AG04450 (cell line): ENCODE measurements at regions not wholly inside any gene's neighbourhood (a gene's known extent, or its start where the extent isn't known, plus 50 kb on each side); places are given as distances from the start of the nearest gene placed in this dataset.

Source experiments
- CTCF ChIA-PET: fragments of 300-600, 350-600 bp; formaldehyde crosslinking; extraction: SDS; loops from one replicate; lab custom pipeline; 2022; ENCODE audit warnings: antibody characterized with exemption, inconsistent platforms; lab: Charles Lee
- POLR2A ChIA-PET: fragments of 350-600 bp; formaldehyde crosslinking; extraction: SDS; loops from one replicate; lab custom pipeline; 2021; ENCODE audit warnings: antibody characterized with exemption, inconsistent platforms; lab: Yijun Ruan, JAX
- DNase-seq: peaks from one replicate; pipeline ENCODE4 v3.0.0-alpha.2; 2011; ENCODE audit warnings: low read depth, low spot score
- H3K27ac ChIP-seq: one replicate; pipeline ENCODE4 v1.5.1; 2012; ENCODE audit warnings: low read depth, low read length, control low read depth
- H3K27me3 ChIP-seq: one replicate; pipeline ENCODE4 v1.6.0; 2012; ENCODE audit warnings: low read length; ENCODE audit not compliant: control insufficient read depth, insufficient read depth
- H3K4me3 ChIP-seq: 2 replicates; pipeline ENCODE4 v1.5.1; 2011; ENCODE audit warnings: mild to moderate bottlenecking, low read depth, low read length, control low read depth
- H3K9me3 ChIP-seq: 2 replicates; pipeline ENCODE4 v1.5.1; 2012; ENCODE audit warnings: low read length; ENCODE audit not compliant: control insufficient read depth, insufficient read depth
- TF ChIP-seq, protein P1 (sequence below): IDR thresholded peaks from 2 replicates; pipeline ENCODE4 v1.5.1; 2011; ENCODE audit warnings: low read depth, low read length, control low read depth, inconsistent platforms

DNA sequence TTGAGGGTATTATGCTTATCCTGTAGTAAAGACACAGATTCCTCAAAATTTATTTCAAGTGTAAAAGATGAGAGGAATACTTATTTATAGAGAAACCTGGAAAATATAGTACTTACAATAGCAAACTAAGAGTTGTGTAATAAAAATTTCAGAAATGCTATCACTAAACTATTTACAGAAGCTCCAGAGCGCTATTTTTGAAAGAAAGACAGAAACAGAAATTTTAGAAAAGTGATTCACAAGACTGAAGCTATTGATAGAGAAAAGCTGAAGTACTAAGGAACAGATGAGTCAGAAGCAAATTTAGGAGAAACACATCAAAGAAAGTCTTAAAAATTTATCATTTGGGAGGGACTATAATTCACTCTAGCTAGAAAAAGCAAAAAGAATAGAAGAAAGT is 1174.2 kb downstream of the DIAPH3 start:
- H3K27ac ChIP-seq, result no peak overlapping the region
- ChIA-PET POLR2A (no interaction called here), CTCF (no interaction called here)
- TF ChIP-seq, protein P1, sequence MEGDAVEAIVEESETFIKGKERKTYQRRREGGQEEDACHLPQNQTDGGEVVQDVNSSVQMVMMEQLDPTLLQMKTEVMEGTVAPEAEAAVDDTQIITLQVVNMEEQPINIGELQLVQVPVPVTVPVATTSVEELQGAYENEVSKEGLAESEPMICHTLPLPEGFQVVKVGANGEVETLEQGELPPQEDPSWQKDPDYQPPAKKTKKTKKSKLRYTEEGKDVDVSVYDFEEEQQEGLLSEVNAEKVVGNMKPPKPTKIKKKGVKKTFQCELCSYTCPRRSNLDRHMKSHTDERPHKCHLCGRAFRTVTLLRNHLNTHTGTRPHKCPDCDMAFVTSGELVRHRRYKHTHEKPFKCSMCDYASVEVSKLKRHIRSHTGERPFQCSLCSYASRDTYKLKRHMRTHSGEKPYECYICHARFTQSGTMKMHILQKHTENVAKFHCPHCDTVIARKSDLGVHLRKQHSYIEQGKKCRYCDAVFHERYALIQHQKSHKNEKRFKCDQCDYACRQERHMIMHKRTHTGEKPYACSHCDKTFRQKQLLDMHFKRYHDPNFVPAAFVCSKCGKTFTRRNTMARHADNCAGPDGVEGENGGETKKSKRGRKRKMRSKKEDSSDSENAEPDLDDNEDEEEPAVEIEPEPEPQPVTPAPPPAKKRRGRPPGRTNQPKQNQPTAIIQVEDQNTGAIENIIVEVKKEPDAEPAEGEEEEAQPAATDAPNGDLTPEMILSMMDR, result no peak
- H3K27me3 ChIP-seq, result no peaks in the 10 kb centered on the region
- no peak for DNase-seq
- no peaks in the 10 kb centered on the region for H3K9me3 ChIP-seq
- H3K4me3 ChIP-seq, result no peak overlapping the region

DNA sequence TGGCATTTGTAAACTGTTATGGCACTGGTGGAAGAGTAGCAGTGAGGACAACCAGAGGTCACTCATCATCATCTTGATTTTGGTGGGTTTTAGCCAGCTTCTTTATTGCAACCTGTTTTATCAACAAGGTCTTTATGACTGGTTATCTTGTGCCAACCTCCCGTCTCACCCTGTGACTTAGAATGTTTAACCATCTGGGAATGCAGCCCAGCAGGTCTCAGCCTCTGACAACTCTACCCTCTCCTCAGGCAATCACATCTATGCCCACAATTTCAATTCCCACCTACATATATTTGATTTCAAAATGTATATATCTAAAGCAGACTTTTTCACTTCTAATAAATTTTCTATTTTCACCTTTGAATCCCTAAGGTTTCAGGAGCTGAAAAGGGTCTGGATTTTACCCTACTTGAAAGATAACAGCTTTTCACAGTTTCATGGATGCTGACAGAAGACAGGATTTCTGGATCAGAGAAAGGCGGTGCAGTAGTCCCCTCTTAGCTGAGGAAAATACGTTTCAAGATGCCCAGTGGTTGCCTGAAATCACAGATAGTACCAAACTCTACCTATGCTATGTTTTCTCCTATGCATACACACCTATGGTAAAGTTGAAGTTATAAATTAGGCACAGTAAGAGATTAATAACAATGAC is 1171.8 kb downstream of the DIAPH3 start:
- DNase-seq, result no peak
- ChIA-PET POLR2A (no interaction called here), CTCF (no interaction called here)
- H3K27ac ChIP-seq, result no peak overlapping the region
- H3K4me3 ChIP-seq, result no peak overlapping the region
- H3K27me3 ChIP-seq, result no peaks in the 10 kb centered on the region
- H3K9me3 ChIP-seq, result no peaks in the 10 kb centered on the region
- TF ChIP-seq, protein P1, result no peak

DNA sequence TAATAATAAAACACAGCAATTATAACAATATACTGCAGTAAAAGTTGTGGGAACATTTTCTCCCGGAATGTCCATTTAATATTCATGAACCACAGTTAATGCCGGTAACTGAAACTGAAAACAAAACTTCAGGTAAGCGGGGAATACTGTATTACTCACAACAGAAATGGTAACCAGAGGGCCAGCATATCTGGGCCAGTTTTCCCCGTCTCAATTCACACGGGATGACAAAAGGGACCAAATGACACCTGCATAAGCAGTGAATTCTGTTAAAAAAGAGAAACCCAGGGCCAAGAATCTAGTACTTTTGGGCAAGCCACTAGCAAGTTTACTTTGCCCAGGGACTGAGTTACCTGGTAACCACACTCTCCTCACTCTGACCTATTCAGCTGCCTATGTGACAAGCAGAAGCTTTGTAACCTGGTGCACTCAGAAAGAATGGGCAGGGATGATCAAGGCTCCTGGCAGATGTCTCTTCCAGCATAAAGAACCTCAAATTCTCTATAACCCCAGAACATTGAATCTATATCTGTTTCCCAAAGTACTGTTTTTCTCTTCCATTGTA is 1171.2 kb downstream of the DIAPH3 start:
- TF ChIP-seq, protein P1, result no peak
- POLR2A ChIA-PET, result no interaction called here
- CTCF ChIA-PET, result no interaction called here
- Histone ChIP-seq H3K27me3 (no peaks in the 10 kb centered on the region), H3K9me3 (no peaks in the 10 kb centered on the region), H3K27ac (no peak overlapping the region), H3K4me3 (no peak overlapping the region)
- no peak for DNase-seq

DNA sequence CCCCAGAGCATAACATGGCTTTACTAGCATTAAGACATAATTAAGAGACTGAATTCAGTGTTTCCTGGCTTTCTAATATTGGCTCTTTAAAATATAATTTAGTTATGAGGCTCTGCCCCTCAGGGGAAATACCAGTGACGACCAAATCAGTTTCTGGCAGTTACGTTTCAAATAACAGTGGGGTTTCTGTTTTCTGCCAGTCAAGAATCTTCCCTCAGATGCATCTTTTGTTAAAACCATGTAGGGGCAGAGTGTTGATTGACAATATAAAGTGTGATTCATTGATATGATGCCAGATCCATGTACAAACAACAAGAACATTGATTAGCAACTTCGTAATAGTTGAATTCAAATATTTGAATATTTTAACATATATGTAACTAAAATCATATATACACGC is 1169.7 kb downstream of the DIAPH3 start:
- ChIA-PET POLR2A (no interaction called here), CTCF (no interaction called here)
- no peak overlapping the region for H3K4me3 ChIP-seq
- no peaks in the 10 kb centered on the region for H3K9me3 ChIP-seq
- no peaks in the 10 kb centered on the region for H3K27me3 ChIP-seq
- TF ChIP-seq, protein P1, result no peak
- no peak for DNase-seq
- no peak overlapping the region for H3K27ac ChIP-seq

DNA sequence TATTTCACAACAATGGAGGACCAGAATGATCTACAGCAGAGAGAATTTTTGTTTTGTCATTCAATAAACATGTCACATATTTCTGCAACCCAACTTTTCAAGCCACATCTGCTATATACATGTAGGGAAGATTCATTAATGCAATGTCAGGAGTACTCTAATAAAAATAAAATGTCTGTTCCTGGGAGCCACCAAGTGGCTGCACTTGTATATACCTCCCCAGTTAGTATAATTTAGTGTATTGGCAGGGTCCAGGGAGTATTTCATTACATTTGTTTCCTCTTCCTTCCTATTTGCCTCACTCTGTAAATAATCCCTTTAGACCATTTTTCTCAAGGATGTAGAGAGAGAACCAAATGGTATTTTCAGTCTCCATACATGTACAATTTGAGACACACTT is 1169.0 kb downstream of the DIAPH3 start:
- Histone ChIP-seq H3K27me3 (no peaks in the 10 kb centered on the region), H3K4me3 (no peak overlapping the region), H3K27ac (no peak overlapping the region), H3K9me3 (no peaks in the 10 kb centered on the region)
- POLR2A ChIA-PET, result no interaction called here
- DNase-seq, result no peak
- TF ChIP-seq, protein P1, result no peak
- CTCF ChIA-PET, result no interaction called here
